Endothelial cell of umbilical vein (primary cell): ENCODE measurements at regions not wholly inside any gene's neighbourhood (a gene's known extent, or its start where the extent isn't known, plus 50 kb on each side); places are given as distances from the start of the nearest gene placed in this dataset.

Experiments used
- BruUV-seq: library from RNA; stranded (reverse); fragments of 400-500 nt; replicated peaks from 2 replicates; lab custom pipeline; 2021; lab: Mats Ljungman, UMichigan
- CTCF ChIA-PET: fragments of 300-600, 350-600 bp; sonication (Branson Sonifier 250); formaldehyde crosslinking; loops from one replicate; lab custom pipeline; 2021; ENCODE audit warnings: antibody characterized with exemption, inconsistent platforms; lab: Charles Lee
- POLR2A ChIA-PET: fragments of 300-600, 350-600 bp; sonication (Branson Sonifier 250); formaldehyde crosslinking; loops from one replicate; lab custom pipeline; 2021; ENCODE audit warnings: antibody characterized with exemption, inconsistent platforms; lab: Charles Lee
- DNase-seq: peaks from one replicate; pipeline ENCODE4 v3.0.0-alpha.2; 2011; ENCODE audit warnings: low read depth, low spot score
- FAIRE-seq: peaks from 2 replicates; lab custom pipeline; 2011; peaks lifted over from hg19 to GRCh38; lab: Jason Lieb, UNC
- H2AFZ ChIP-seq: 2 replicates; pipeline ENCODE4 v1.6.0; 2012; ENCODE audit warnings: low read depth, low read length, control low read depth, inconsistent platforms
- H3K27ac ChIP-seq: 2 replicates; pipeline ENCODE4 v1.5.1; 2011; ENCODE audit warnings: low read depth, mild to moderate bottlenecking, control low read depth, low read length, moderate library complexity; ENCODE audit not compliant: insufficient read depth
- H3K27me3 ChIP-seq, 2 experiments: 2 replicates each; pipeline versions ENCODE4 v1.6.0 to v1.6.1; 2011; ENCODE audit warnings: low read length in 2 of 2, mixed read lengths in 1 of 2; ENCODE audit not compliant: control insufficient read depth in 2 of 2, insufficient read depth in 2 of 2
- H3K36me3 ChIP-seq, 2 experiments: 2 replicates in 1 of 2; 3 replicates in 1 of 2; pipeline ENCODE4 v1.5.1; 2011; ENCODE audit warnings: low read length in 2 of 2, mild to moderate bottlenecking in 1 of 2, moderate library complexity in 1 of 2; ENCODE audit not compliant: control insufficient read depth in 2 of 2, insufficient read depth in 2 of 2; ENCODE audit errors: extremely low read depth in 1 of 2
- H3K4me1 ChIP-seq: 3 replicates; pipeline ENCODE4 v1.5.1; 2011; ENCODE audit warnings: mild to moderate bottlenecking, low read length; ENCODE audit not compliant: control insufficient read depth, insufficient read depth; ENCODE audit errors: extremely low read depth
- H3K4me2 ChIP-seq: 2 replicates; pipeline ENCODE4 v1.6.1; 2011; ENCODE audit warnings: low read length, control low read depth, mixed read lengths; ENCODE audit not compliant: insufficient read depth
- H3K4me3 ChIP-seq, 3 experiments: fragments of 200-600 bp in 1 of 3; sonication (generic), shearing (Covaris generic) in 1 of 3; replicated peaks in 1 of 3; 2 replicates each; pipeline ENCODE4 v1.5.1; 2011 to 2016; ENCODE audit warnings: control low read depth in 3 of 3, low read length in 3 of 3, mild to moderate bottlenecking in 2 of 3, inconsistent platforms in 1 of 3, low read depth in 1 of 3, moderate library complexity in 1 of 3; ENCODE audit not compliant: insufficient read depth in 1 of 3
- H3K79me2 ChIP-seq: 2 replicates; pipeline ENCODE4 v1.6.0; 2012; ENCODE audit warnings: low read length, inconsistent platforms; ENCODE audit not compliant: control insufficient read depth, insufficient read depth
- H3K9ac ChIP-seq: replicated peaks from 2 replicates; pipeline ENCODE3; 2011; ENCODE audit warnings: low read length, control low read depth; ENCODE audit not compliant: insufficient read depth; ENCODE audit errors: extremely low read depth
- H3K9me1 ChIP-seq: replicated peaks from 3 replicates; pipeline ENCODE4 v1.6.0; 2011; ENCODE audit warnings: mild to moderate bottlenecking, low read length; ENCODE audit not compliant: control insufficient read depth, insufficient read depth; ENCODE audit errors: extremely low read depth
- H3K9me3 ChIP-seq: replicated peaks from 2 replicates; pipeline ENCODE4 v1.5.1; 2012; ENCODE audit warnings: low read length, inconsistent platforms; ENCODE audit not compliant: control insufficient read depth, insufficient read depth
- H4K20me1 ChIP-seq: replicated peaks from 2 replicates; pipeline ENCODE3; 2011; ENCODE audit warnings: mild to moderate bottlenecking, low read length; ENCODE audit not compliant: control insufficient read depth, insufficient read depth; ENCODE audit errors: extremely low read depth
- EZH2 ChIP-seq: IDR thresholded peaks from 2 replicates; pipeline ENCODE4 v1.6.1; 2012; ENCODE audit warnings: borderline replicate concordance, low read depth, mild to moderate bottlenecking, moderate library complexity, low read length, inconsistent platforms; ENCODE audit not compliant: severe bottlenecking
- FOS ChIP-seq: IDR thresholded peaks from 2 replicates; pipeline ENCODE4 v1.6.1; 2011; ENCODE audit warnings: mild to moderate bottlenecking, low read length, moderate library complexity, borderline replicate concordance; ENCODE audit not compliant: insufficient read depth
- GATA2 ChIP-seq: IDR thresholded peaks from 2 replicates; pipeline ENCODE4 v1.7.0; 2011; ENCODE audit warnings: low read depth, mild to moderate bottlenecking, moderate library complexity, mixed read lengths, low read length; ENCODE audit not compliant: insufficient read length, insufficient read depth
- MYC ChIP-seq: IDR thresholded peaks from one replicate; pipeline ENCODE4 v1.6.1; 2011; ENCODE audit warnings: mild to moderate bottlenecking, low read depth, low read length
- POLR2A ChIP-seq: IDR thresholded peaks from 2 replicates; pipeline ENCODE4 v1.6.1; 2012; ENCODE audit warnings: low read depth, mild to moderate bottlenecking, control low read depth, low read length
- POLR2AphosphoS5 ChIP-seq: IDR thresholded peaks from 2 replicates; pipeline ENCODE4 v1.6.1; 2012; ENCODE audit warnings: low read depth, mild to moderate bottlenecking, control low read depth, low read length, moderate library complexity; ENCODE audit not compliant: insufficient read depth
- dilution Hi-C: fragments of 300-500 bp; cut with MboI; formaldehyde crosslinking; loops from one replicate; pipeline ENCODE4 v1.15.0; 2019; ENCODE audit warnings: low sequenced_read_pairs; ENCODE audit not compliant: extremely low pct_ligation_motif_present
- intact Hi-C: fragments of 100-400 bp; cut with micrococcal nuclease; formaldehyde crosslinking; loops from one replicate; pipeline ENCODE4 v1.10.0; 2022
- TF ChIP-seq, protein P1 (sequence below): IDR thresholded peaks from 2 replicates; pipeline ENCODE4 v1.6.1; 2011; ENCODE audit not compliant: insufficient read depth, insufficient read length

- H3K4me2 ChIP-seq = no peak overlapping the region
- no peak overlapping the region for H2AFZ ChIP-seq
- H3K79me2 ChIP-seq = no peaks in the 10 kb centered on the region
- no peaks in the 10 kb centered on the region for H4K20me1 ChIP-seq
- ChIA-PET CTCF (interaction anchor here (0.6 kb wide), 1 partner anchor 75 kb away, joined by 3 read pairs; no protein-coding TSS in a partner anchor), POLR2A (no interaction called here)
- no peak overlapping the region for H3K4me3 ChIP-seq
- H3K4me1 ChIP-seq = no peaks in the 10 kb centered on the region
- no peak overlapping the region for H3K27ac ChIP-seq
- DNase-seq (no peak), FAIRE-seq (no peak)
- H3K9me3 ChIP-seq = no peaks in the 10 kb centered on the region
- no peaks in the 10 kb centered on the region for H3K9me1 ChIP-seq
- dilution Hi-C loops = no loop called here
- no peak for TF ChIP-seq MYC
- intact Hi-C loops = no loop called here
- BruUV-seq = no TSS peak
- no peaks in the 10 kb centered on the region for H3K27me3 ChIP-seq
- H3K36me3 ChIP-seq = no peaks in the 10 kb centered on the region
- no peak overlapping the region for H3K9ac ChIP-seq
Observed at GRCh38 chr6:81228912-81229555, 523.4 kb downstream of the TENT5A start.

GRCh38 chr6:81226957-81227356 lies 525.5 kb downstream of the TENT5A start:
- ChIA-PET CTCF (no interaction called here), POLR2A (no interaction called here)
- Histone ChIP-seq H3K4me3 (no peak overlapping the region), H3K4me1 (no peaks in the 10 kb centered on the region), H3K9me3 (no peaks in the 10 kb centered on the region), H3K9ac (no peak overlapping the region), H3K27ac (no peak overlapping the region), H4K20me1 (no peaks in the 10 kb centered on the region), H3K4me2 (no peak overlapping the region), H3K36me3 (no peaks in the 10 kb centered on the region), H3K27me3 (no peaks in the 10 kb centered on the region), H3K79me2 (no peaks in the 10 kb centered on the region), H2AFZ (no peak overlapping the region), H3K9me1 (no peaks in the 10 kb centered on the region)
- DNase-seq (no peak), FAIRE-seq (no peak)
- intact Hi-C loops (no loop called here), dilution Hi-C loops (no loop called here)
- TF ChIP-seq EZH2 (no peak), FOS (no peak), POLR2A (no peak), POLR2AphosphoS5 (no peak), GATA2 (no peak), MYC (no peak)
- TF ChIP-seq, protein P1, sequence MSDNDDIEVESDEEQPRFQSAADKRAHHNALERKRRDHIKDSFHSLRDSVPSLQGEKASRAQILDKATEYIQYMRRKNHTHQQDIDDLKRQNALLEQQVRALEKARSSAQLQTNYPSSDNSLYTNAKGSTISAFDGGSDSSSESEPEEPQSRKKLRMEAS = no peak
- no TSS peak for BruUV-seq
